ENCODE measurements at regions not wholly inside any gene's neighbourhood (a gene's known extent, or its start where the extent isn't known, plus 50 kb on each side); places are given as distances from the start of the nearest gene placed in this dataset.

DNA sequence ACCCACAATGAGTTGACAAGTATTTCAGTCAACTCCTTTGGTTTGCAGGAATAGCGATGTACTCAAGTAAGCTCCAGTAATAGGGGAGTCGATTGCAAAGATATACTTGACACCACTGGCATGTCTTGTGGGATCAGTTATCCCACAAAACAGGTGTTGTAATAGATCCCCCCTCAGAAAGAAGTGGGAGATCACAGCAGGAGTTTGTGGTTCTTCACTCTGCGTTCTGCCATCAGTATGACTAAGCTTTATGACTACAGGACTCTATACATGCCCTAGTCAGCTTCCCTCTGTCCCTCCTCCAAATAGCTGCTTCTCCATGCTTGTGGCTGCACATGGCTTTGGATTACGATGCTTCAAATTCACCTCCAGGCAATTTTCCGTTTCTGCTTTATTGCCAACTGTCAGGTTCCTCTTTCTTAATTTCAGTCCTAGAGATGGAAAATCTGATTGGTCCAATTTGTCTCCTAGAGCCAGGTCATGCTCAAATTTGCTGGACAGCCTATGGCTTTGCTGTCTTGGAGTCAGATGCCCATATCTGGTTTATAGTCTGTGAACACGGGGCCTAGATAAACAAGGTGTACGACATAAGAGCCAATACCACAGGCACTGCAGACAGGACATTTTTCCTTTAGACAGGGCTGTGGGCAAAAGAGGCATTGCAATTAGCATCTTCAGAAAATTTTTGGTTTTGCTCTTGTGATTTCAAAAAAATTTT is 221.7 kb downstream of the PAX3 start:
- TF ChIP-seq HDAC6 (IDR thresholded peaks at IDR 0.05; ENCODE audit: low read depth, low read length) (no peak), TEAD4 (IDR thresholded peaks at IDR 0.05; ENCODE audit: low read depth, low read length) (no peak)

All from H1 (cell line).